ENCODE measurements at regions not wholly inside any gene's neighbourhood (a gene's known extent, or its start where the extent isn't known, plus 50 kb on each side); places are given as distances from the start of the nearest gene placed in this dataset.

DNA sequence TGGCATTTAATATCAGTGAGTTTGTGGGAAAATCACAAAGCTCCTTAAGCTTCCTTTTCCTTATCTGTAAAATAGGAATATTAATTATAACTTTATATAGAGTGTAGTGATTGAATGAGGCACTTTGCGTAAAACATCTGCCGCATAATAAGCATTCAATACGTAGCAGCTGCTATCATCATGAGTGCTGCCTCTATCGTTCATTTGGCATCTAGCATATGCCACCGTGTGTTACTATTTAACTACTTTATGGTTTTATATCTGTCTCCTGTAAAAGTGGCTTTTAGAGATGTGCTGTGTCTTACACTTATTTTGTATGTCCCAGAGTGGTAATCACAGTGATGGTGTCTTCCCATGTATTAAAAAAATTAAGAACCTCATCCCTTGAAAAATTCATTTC is 729.6 kb downstream of the SORCS3 start:
- TF ChIP-seq, protein P1, sequence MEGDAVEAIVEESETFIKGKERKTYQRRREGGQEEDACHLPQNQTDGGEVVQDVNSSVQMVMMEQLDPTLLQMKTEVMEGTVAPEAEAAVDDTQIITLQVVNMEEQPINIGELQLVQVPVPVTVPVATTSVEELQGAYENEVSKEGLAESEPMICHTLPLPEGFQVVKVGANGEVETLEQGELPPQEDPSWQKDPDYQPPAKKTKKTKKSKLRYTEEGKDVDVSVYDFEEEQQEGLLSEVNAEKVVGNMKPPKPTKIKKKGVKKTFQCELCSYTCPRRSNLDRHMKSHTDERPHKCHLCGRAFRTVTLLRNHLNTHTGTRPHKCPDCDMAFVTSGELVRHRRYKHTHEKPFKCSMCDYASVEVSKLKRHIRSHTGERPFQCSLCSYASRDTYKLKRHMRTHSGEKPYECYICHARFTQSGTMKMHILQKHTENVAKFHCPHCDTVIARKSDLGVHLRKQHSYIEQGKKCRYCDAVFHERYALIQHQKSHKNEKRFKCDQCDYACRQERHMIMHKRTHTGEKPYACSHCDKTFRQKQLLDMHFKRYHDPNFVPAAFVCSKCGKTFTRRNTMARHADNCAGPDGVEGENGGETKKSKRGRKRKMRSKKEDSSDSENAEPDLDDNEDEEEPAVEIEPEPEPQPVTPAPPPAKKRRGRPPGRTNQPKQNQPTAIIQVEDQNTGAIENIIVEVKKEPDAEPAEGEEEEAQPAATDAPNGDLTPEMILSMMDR (optimal IDR thresholded peaks at IDR 0.05 in 1 of 3, IDR thresholded peaks at IDR 0.05 in 1 of 3, conservative IDR thresholded peaks at IDR 0.05 in 1 of 3; ENCODE audit: extremely low read depth in 1 of 3, insufficient read depth in 2 of 3, low read length in 3 of 3), result no peak
- no peak for TF ChIP-seq EZH2 (IDR thresholded peaks at IDR 0.05; ENCODE audit: low read length)

Data from keratinocyte (primary cell).